ENCODE measurements at regions not wholly inside any gene's neighbourhood (a gene's known extent, or its start where the extent isn't known, plus 50 kb on each side); places are given as distances from the start of the nearest gene placed in this dataset.

DNA sequence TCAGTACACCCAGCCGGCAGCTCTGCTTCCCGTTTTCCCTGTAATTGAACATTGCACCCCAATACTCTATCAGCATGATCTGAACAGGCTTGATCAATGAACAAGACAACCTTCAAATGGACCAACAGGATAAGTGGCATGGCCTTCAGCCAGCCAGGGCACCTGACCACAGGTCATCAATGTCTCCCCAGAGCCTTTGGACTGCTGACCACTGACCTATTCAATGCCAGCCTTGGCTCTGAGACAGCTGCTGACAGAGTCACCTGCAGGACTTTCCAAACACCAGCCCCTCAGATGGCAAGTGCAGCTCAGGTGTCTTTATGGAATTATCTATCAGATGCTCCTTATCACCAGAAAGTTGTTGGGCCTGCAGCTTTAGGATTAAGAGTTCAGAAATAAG lies 462.9 kb upstream of the ASIC2 start:
- TF ChIP-seq GATA3 (IDR thresholded peaks at IDR 0.05; ENCODE audit: low read depth, low read length) (no peak), GATA2 (IDR thresholded peaks at IDR 0.05; ENCODE audit: low read depth, low read length) (no peak)
